GM19328 (cell line): ENCODE measurements at regions not wholly inside any gene's neighbourhood (a gene's known extent, or its start where the extent isn't known, plus 50 kb on each side); places are given as distances from the start of the nearest gene placed in this dataset.

ENCODE experiments used
- ATAC-seq: cut with Tn5 transposase; IDR thresholded peaks from one replicate; pipeline ENCODE4 v1.9.1; 2021; ENCODE audit warnings: mild to moderate bottlenecking, moderate library complexity; ENCODE audit not compliant: unreplicated experiment

DNA sequence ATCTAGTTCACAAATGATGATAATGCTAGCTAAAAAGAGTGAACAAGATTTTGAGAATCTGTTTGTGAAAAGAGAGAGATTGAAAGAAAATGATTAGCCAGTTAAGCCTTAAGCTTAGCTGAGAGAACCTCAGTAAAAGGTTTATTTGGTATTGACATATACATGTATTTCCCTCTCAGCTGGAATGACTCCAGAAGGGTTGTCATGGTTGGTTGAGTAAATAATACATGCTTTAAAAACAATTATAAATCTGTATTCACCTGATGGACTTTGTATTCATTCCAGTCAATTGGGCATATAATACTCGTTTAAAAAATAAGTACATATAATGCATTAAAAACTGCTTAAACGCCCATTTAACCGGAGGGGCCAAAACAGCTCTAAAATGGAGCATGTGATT, 181.4 kb downstream of the GRB14 start:
- no peak for ATAC-seq

DNA sequence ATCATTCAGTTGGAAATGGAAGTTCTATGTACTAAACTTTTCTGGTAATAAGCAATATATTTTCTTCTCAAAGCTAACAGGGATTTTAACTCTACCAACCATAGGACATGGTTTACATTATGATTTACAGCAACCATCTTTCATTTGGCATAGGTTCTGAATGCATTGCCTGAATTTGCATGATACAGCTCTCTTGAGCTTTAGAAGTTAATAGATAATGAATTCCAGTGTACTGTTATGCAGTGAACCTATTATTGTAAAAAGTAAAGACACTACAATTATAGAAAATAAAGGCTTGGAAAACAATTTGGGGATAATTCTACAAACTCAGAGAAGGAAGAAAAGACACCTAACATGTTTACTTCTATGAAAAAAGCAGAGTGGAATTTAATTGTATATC, 182.0 kb downstream of the GRB14 start:
- ATAC-seq: no peak

DNA sequence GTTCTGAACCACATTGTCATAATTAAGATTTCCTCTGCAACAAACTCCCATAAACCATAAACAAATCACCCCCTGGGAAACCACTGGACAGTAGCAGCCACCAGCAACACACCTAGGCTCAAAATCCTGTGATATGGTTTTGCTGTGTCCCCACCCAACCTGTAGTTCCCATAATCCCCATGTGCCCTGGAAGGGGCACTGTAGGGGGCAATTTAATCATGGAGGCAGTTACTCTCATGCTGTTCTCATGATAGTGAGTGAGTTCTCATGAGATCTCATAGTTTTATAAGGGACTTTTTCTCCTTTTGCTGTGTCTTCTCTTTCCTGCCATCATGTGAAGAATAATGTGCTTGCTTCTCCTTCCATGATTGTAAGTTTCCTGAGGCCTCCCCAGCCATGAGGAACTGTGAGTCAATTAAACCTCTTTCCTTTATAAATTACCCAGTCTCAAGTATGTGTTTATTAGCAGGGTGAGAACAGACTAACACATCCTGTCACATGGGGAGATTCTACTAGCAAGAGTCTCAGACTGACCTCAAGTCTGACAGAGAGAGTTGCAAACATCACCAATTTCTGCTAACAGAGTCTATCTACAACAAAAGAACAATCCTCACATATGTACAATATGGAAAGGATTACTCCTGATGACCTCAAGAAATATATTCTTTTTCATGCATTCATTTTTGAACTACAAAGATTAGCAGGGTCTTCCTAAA, 182.6 kb downstream of the GRB14 start:
- ATAC-seq: no peak

DNA sequence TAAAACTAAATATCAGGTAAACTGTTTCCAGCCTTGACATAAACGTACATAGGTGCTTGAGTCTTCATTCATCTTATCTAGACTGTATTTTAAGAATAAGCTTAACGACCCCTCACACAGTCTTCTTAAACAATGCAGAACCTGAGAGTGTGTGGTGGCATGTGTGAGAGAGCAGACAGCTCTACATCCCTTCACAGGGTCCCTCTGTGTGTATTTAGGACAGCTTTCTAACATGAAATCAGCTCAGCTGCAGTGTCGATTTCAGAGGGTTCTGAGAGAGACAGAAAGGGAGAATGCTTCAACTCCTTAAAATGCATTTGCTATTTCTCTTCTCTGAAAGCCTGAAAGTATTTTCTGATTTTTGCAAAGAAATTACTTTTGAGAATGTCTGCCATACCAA, 185.2 kb downstream of the GRB14 start:
- ATAC-seq: no peak

DNA sequence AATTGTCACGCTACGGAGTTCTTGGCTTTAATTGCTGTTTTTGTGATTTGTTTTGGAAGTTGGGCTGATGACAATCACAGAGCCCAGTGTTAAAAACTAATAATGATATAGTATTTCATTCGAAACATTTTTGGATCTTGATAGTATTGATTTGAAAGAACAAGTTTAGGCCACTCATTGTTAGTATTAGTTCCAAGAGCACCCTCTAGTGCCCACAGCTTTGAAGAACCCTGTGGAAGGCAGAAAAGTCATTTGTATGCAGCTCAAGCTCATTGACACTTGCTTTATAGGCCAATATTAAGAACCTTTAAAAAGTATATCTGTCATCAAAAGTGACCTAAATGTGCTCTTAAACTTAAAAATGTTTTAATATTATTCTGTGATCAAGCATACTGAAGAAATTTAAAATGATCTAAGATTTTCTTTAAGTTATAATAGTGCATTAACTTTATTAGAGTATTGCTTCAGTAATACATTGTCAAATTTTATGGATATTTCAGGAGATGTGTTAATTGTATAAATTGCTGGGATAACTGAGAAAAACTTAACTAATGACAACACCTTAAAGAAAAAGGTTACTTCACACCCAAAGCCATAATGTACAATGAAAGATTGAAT, 191.0 kb downstream of the GRB14 start:
- no peak for ATAC-seq

DNA sequence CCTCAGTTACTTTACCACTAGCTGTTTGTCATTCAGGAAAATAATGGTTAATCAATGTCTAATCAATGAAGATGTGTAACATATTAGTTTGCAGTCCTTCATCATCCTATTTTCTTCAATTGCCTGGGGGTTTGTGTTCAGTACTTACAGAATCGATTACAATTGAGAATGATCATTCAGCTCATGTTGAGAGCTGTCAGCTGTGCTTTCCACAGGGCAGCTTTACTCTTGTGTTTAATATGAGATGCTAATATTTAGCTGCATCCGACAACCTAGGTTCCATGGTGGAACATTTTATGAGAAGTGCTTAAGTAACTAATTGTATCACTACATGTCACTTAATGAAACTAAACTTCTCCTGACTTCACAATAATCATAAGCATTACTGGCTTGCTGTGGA, 191.9 kb downstream of the GRB14 start:
- ATAC-seq: no peak

DNA sequence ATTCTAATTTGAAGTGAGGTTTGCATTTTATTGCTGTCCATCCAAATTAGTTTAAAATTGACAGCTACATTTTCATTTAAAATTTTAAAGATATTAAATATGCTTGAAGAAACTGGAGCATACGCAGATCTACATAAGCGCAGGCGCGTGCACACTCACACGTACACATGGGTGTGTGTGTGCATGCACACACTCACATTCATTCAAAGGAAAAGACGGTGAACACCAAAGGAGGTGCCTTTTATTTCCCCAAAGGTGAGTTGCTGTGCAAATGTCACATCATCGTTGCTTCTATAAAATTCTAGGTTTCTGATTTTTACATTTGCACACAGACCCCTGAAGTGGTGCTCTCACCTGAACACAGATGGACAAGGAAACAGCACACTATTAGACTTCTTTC, 194.2 kb downstream of the GRB14 start:
- no peak for ATAC-seq

DNA sequence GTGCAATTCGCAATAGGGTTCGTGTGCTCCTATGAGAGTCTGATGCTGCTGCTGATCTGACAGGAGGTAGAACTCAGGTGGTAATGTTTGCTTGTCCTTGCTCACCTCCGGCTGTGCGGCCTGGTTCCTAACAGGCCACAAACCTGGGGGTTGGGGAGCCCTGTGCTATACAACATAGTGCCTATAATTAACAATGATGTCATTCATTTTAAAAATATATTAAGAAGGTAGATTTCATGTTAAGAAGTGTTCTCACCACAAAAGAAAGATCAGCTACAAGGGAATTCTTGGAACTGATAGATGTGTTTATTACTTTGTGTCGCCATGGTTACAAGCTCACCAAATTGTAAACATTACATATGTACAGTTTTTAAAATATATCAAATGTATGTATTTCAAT, 200.5 kb downstream of the GRB14 start:
- ATAC-seq: no peak

DNA sequence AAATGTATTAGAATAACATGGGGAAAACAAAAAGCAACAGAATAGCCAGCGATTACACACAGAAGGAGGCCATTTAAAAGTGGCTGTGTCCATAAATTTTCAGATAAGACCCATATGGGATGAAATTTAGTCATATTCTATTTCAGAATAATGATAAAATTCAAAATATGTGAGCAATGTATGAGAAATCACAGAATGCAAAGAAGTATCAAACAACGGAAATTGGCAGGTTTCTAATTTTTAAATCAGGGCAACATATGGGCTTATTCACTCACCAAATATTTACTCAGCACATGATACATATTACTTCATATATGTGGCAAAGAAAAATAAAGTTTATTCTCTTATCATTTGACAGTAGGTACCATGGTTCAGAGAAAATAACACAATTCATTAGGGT, 208.5 kb downstream of the GRB14 start:
- ATAC-seq: no peak

DNA sequence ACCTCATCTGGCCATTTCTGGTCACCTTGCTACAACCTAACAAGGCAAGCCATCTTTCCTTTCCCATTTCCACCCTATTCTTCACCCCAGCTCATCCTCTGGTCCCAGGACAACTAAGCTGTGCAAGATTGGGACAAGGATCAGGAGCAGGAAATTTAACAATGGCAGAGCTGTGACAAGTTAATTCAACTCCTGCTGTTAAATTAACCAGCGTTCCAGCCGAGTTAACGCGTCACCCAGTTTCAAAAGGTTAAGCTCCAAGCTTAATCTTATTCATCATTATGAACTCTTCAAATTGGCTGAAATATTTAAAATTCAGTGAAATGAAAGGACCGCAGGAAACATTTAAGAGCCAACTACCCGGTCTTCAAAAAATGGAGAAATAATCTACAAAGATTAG, 231.9 kb downstream of the GRB14 start:
- ATAC-seq: no peak

DNA sequence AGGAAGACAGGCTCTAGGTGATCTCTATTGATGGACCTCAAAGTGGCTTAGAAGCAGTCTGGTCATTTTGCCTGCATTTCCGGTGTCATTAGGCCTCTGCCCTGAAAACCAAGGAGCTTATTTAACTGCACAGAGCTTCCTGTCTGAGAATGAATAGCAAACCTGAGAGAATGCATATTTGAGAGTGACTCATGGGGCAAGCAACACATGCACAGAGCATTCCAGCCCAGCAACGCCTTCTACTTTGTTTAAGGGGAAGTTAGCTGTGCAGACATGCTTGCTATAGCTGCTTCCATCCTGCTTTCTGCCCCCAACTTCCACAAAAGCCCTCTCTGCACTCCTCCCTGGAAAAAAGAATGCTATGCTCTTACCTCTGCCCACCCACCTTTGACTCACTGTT, 232.8 kb downstream of the GRB14 start:
- no peak for ATAC-seq

DNA sequence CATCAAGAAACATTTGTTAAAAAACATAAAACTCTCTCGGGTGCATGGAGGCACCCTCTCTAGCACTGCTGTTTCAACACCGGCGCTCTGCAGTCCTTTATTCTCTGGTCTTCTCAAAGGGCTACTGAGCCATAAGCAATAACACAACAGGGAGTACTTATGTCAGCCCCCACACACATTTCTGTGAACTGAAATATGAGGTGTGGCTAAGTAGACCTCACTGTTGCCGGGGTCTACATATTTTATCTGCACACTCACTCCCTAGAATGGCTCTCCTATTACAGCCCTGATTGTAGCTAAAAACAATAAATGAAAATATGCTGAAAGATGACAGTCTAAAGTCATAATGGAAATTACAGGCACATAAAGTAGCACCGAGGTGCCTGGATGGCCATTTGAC, 235.1 kb downstream of the GRB14 start:
- no peak for ATAC-seq

DNA sequence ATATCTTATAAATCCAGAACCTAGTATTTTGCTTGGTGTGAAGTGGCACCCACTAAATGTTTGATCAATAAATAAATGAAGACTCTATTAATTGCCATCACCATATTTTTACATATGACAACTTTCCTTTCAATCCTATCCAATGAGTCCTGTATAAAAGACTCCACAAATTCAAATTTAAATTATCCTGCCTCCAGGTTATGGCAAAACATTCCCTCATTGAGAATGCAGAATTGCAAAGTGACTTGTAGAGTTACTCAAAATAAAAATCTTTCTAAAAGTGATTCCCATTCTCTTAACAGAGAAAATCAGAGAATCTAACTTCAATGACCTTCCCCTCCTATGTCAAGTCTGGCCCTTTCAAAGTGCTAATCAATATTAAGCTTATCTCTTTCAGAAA, 236.8 kb downstream of the GRB14 start:
- ATAC-seq: no peak

DNA sequence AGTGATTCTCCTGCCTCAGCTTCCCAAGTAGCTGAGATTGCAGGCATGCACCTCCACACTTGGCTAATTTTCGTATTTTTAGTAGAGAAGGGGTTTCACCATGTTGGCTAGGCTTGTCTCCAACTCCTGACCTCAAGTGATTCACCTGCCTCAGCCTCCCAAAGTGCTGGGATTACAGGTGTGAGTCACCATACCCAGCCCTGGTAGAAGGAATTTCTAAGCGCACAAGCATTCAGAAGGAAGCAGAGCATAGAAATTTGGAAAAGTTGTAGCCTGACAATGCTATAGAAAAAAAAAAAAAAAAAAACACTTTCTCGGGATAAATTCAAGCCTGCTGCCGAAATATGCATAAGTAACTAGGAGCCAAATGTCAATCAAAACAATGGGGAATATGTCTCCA, 249.4 kb downstream of the GRB14 start:
- ATAC-seq: no peak

DNA sequence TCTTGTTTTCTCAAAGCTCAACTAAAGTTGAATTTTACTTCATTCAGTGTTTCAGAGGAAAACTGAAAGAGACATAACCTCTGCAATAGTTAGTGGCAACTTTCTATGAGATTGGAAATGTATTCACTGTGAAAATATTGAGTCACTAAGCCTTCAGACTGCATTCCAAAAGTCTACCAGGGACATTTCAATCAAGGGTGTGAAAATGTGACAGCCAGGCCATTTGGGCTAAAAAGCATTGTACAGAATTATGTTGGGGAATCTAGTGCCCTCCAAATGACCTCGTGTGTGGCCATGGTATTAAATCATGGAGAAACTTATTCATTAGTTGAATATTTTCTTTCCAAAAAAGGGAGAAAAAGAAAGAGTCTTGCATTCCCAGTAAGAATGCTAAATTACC, 251.9 kb downstream of the GRB14 start:
- ATAC-seq: no peak

DNA sequence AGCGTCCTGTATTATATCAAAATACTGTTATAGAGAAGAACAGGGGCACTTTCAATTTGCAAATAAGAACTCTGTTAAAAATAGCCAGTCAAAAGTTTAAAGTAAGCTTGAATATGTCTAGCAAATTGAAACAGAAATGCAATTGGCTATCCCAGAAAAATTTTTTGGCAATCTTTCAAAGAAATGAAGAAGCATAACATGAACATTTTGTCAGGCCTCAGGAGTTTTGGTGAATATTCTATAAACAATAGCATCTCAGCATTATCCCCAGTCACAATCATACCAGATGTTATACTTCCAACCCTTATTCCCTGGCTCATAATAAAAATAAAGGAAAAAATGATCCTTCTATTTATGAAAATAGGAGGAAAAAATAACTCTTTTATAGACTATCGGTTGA, 252.4 kb downstream of the GRB14 start:
- no peak for ATAC-seq

DNA sequence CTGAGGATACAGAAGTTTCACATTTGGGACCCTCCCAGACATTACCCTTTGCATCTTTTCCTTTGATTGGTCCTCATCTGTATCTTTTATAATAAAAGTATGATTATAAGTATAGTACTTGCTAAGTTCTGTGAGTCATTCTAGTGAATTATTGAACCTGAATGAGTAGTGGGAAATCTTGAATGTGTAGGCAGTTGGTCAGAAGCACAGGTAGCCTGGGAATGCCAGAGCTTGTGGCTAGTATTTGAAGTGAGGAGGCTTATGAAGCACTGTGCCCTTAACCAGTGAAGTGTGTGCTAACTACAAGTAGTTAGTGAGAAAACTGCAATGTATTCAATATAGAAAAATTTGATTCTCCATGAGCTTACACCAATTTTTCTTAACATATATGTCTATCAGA, 257.6 kb downstream of the GRB14 start:
- no peak for ATAC-seq

DNA sequence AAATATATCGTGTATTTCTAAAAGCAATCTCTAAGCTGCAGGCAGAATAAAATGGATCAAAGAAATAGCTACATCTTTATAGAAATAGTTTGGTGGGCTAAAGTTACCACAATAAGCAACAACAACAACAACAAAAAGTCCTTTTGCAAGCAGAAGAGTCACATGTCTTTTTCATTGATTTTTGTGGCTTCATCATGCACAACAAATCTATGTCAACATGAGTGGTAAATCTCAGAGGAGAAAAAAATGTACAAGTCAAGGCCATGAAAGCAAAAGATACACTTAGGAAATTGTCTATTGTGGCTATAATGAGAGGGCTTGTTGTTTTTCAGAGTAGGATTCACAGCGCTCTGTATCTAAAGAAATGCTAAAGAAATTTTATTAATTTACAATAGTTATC, 269.7 kb downstream of the GRB14 start:
- ATAC-seq: no peak

DNA sequence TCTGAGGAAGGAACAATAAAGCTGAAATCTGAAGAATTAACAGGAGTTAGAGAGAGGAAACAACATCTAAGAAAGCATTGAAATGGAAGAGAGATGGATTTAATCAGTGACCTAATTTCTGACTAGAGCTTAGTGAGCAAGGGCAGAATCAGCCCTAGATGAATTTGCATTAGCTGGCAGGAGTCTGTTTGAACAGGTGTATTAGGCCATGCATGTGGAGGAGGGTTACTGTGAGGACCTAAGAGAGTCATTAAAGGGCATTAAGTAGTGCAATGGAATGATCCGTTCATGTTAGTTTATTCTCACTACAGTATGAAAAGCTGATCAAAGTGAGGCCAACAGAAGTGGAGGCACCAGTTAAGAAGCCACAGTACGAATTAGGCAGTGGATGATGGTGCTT, 285.3 kb downstream of the GRB14 start:
- ATAC-seq: no peak

DNA sequence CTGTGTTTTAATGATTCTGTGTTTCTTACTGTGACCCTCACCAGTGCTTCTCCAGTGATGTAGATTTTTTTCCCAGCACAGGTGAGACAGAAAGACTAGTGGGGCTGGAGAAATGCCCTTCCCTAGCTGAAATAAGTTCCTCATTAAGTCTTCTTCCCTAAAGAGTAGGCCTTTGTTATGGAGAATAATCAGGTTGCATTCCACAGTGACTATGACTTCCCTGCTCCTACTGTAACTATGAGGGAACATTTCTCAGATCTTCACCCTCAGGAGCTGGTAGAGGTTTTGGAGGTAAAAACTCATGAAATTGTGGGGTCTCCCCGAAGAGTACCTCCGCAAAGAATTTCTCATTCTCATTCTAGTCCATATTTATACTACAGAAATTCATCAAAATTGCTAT, 286.2 kb downstream of the GRB14 start:
- ATAC-seq: no peak

DNA sequence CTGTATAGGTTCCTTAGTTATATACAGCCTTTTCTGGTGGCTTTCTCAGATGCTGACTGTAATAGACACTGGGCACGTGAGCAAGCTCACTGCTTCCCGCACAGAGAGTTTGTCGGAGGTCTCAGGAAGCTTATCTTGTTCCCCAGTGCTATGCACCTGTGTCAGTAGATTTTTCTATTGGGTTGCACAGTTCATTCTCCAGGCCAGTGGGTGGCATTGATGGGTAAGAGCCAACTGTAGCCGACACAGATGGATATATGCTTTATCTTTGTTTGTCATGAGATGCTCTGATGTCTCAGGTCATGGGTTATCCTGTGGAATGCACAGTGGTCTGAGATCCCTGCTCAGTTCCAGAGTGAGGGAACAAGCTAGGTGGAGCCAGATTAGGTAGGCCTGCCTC, 293.0 kb downstream of the GRB14 start:
- no peak for ATAC-seq

DNA sequence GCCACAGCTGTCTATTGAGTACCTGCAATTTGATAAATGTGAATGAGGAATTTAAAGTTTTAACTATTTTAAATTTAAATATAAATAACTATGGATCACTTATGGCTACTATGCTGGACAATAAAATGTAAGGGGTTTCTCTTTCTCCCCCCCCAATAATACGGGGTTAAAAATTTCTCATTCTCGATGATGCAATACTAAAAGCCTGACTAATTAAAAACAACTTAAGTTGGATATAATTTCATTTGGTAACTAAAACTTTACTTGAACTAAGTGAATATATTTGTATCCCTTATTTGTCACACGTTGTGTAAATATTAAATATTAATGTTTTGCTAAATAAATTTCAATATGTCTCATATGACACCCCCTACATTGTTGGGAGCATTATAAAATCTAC, 297.3 kb downstream of the GRB14 start:
- ATAC-seq: no peak

DNA sequence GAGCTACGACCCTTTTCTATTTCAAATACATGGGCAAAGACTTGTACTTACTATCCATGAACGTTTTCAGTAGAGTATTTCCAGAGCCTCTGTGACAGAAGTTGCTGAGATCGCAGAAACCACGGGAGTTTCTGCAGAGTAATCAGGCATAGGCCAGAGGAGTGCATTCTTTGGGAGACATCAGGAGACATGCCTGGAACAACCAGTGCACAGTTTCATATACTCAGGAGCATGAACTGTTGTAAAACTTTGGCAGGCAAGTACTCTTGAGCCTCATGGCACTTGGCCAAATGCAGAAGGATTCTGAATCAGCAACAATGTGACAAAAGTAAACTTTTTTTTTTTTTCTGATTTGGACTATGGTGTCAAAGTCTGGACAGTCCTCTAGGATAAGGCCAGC, 307.1 kb downstream of the GRB14 start:
- ATAC-seq: no peak
